ENCODE measurements at regions not wholly inside any gene's neighbourhood (a gene's known extent, or its start where the extent isn't known, plus 50 kb on each side); places are given as distances from the start of the nearest gene placed in this dataset.

DNA sequence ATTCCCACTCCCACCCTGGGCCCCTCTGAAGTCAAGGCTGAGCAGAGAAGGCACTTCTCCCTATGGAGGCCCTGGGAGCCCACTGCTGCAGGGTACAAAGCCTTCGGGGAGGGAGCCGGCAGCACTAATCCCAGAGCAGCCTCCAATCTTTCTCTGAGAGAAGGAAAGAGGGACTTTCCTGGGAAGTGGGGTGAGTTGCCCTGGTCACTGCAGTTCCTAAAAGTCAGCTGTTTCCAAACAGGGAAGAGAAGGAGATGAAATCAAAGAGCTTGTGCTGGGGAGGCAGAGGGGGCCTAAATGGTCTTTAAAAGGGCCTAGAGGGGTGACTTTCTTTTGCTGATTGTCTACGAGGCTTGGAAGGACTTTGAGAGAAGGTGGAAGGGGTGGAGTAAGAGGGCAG is 264.7 kb downstream of the TNS1 start:
- H3K4me2 ChIP-seq, result no peak overlapping the region
- no peak for TF ChIP-seq Cebpa-rat (IDR thresholded peaks at IDR 0.05)
- H3K36me3 ChIP-seq, result no peaks in the 10 kb centered on the region

DNA sequence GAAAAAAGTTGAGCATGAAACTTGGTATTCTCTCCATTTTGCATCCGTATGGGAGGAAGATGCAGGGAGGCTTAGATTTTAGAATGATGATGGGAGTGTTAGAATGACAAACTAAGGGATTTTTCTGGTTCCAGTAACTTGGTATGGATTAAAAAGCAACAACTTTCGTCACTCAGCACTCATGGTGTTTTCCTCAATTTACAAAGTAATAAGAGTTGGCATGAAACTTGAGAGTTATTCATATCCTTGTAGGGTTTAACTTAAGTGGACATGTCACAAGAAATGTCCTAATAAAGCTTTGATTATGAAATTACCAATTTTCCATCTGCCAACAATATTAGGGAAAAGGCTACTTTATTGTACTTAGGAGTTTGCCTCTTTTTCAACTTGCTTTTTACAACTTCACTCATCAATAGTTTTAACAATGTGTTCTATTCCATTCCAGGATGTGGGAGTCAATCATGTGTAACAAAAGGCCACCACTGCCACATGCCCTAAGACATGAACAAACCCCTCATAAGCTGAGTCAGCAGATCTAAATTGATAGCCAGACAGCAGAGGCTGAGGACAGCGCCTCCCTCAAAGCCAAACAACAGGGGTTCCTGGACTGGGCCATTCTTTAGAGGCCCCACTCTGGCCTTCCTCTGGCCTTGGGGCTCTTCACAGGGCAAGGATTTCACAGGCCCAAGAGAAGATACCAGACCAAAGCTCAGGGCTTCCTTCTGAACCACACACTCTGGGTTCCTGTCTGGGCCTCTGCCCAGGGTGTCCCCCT is 265.8 kb downstream of the TNS1 start:
- H3K4me1 ChIP-seq, result peaks cover 11% of the 10 kb centered on the region
- H3K4me3 ChIP-seq, result no peak overlapping the region
- H3K27ac ChIP-seq, result no peak overlapping the region
- H3K27me3 ChIP-seq, result no peaks in the 10 kb centered on the region
- H3K9me3 ChIP-seq, result no peaks in the 10 kb centered on the region
- H3K4me2 ChIP-seq, result peak overlapping the region; percentile 51
- H3K36me3 ChIP-seq, result no peaks in the 10 kb centered on the region
- H3K9ac ChIP-seq, result no peak overlapping the region
- H4K20me1 ChIP-seq, result no peaks in the 10 kb centered on the region
- TF ChIP-seq Cebpa-rat (IDR thresholded peaks at IDR 0.05), result no peak

More for the DNA sequence above, 264.7 kb downstream of the TNS1 start:
- no peaks in the 10 kb centered on the region for H3K9me3 ChIP-seq
- H3K9ac ChIP-seq, result no peak overlapping the region
- H4K20me1 ChIP-seq, result no peaks in the 10 kb centered on the region
- no peak overlapping the region for H3K4me3 ChIP-seq
- H3K4me1 ChIP-seq, result peaks cover 20% of the 10 kb centered on the region
- H3K27ac ChIP-seq, result no peak overlapping the region
- no peaks in the 10 kb centered on the region for H3K27me3 ChIP-seq

DNA sequence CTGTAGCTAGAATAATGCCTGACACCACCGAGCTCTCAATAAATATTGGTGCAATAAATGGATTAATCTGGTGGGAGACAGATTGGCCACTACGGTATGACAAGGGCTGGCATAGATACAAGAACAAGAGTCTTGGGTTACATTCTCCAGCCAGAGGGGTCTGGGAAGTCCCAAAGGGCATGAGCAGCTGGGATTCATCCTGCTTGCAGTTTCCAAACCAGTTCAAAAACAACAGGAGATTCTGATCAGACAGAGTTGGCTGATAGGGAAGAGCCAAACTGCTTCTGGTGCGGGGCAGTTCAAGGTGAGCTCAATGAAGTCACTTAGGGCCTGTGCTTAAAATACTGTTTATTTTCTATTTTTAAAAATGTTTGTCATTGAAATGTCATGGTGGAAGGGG is 266.9 kb downstream of the TNS1 start:
- TF ChIP-seq Cebpa-rat (IDR thresholded peaks at IDR 0.05), result no peak
- H3K4me3 ChIP-seq, result no peak overlapping the region
- H3K9me3 ChIP-seq, result no peaks in the 10 kb centered on the region
- peaks cover 11% of the 10 kb centered on the region for H3K4me1 ChIP-seq
- H3K9ac ChIP-seq, result no peak overlapping the region
- no peaks in the 10 kb centered on the region for H3K36me3 ChIP-seq
- H4K20me1 ChIP-seq, result no peaks in the 10 kb centered on the region
- no peak overlapping the region for H3K4me2 ChIP-seq
- no peak overlapping the region for H3K27ac ChIP-seq
- no peaks in the 10 kb centered on the region for H3K27me3 ChIP-seq

DNA sequence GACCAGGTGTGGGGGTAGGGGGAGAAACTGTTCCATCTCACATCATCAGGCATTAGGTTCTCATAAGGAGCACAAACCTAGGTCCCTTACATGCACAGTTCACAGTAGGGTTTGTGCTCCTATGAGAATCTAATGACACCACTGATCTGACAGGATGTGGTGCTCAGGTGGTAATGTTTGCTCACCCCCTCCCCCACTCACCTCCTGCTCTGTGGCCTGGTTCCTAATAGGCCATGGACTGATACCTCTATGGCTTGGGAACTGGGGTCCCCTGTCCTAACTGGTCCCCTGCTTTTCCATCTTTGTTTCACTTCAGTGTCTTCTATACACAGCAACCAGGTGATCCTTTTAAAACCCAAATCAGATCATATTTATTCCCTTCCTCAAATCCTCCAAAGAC is 267.8 kb downstream of the TNS1 start:
- no peaks in the 10 kb centered on the region for H3K9me3 ChIP-seq
- H3K9ac ChIP-seq, result no peak overlapping the region
- TF ChIP-seq Cebpa-rat (IDR thresholded peaks at IDR 0.05), result no peak
- no peak overlapping the region for H3K27ac ChIP-seq
- H3K4me1 ChIP-seq, result peaks cover 11% of the 10 kb centered on the region
- no peak overlapping the region for H3K4me2 ChIP-seq
- no peak overlapping the region for H3K4me3 ChIP-seq
- no peaks in the 10 kb centered on the region for H4K20me1 ChIP-seq
- H3K27me3 ChIP-seq, result no peaks in the 10 kb centered on the region
- no peaks in the 10 kb centered on the region for H3K36me3 ChIP-seq

DNA sequence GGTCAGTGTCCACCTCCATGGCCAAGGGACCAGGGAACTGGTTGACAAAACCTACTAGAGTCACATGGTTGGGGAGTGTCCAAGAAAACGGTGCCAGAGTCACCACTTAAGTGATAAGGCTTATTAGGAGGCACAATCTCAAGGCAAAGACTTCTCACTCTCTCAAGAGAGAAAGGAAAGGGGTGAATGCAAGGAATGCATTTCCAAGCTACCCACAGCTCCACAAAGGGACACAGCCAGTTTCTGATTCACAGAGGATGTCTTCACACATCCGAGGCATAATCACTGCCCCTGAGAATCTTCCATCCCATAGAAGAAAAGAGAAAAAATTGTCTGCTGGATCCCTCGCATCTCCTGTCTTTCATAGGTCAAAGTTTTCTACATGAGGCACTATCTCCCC is 269.3 kb downstream of the TNS1 start:
- no peak for TF ChIP-seq Cebpa-rat (IDR thresholded peaks at IDR 0.05)
- H3K27ac ChIP-seq, result no peak overlapping the region
- H3K4me2 ChIP-seq, result no peak overlapping the region
- H3K4me1 ChIP-seq, result peaks cover 11% of the 10 kb centered on the region
- H3K36me3 ChIP-seq, result no peaks in the 10 kb centered on the region
- no peaks in the 10 kb centered on the region for H3K9me3 ChIP-seq
- no peak overlapping the region for H3K4me3 ChIP-seq
- H4K20me1 ChIP-seq, result no peaks in the 10 kb centered on the region
- no peak overlapping the region for H3K9ac ChIP-seq
- H3K27me3 ChIP-seq, result no peaks in the 10 kb centered on the region

GRCh38 chr2:217732992-217733391 is 269.8 kb downstream of the TNS1 start:
- Histone ChIP-seq H3K9me3 (no peaks in the 10 kb centered on the region), H3K36me3 (no peaks in the 10 kb centered on the region), H3K4me1 (peaks cover 11% of the 10 kb centered on the region), H3K27me3 (no peaks in the 10 kb centered on the region), H3K27ac (no peak overlapping the region), H3K9ac (no peak overlapping the region), H3K4me2 (no peak overlapping the region), H3K4me3 (no peak overlapping the region), H4K20me1 (no peaks in the 10 kb centered on the region)
- no peak for TF ChIP-seq Cebpa-rat (IDR thresholded peaks at IDR 0.05)

DNA sequence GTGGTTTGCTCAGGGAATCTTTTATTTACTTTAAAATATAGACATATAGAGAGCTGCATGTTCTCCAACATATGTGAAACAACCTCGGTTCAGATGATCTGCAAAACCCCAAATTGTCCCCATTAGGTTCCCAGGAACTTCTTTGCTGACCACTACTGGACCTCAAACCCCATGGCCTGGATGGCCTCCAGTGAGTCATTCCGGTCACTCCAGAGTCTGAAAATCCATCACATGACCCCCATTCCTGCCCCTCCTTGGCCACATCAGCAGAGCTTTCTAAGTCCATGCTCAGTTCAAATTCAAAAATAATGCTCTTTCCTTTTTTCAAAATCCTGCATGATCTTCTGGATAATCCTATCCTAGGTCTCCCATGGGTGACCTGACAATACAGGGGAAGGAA is 271.0 kb downstream of the TNS1 start:
- Histone ChIP-seq H3K9me3 (no peaks in the 10 kb centered on the region), H3K36me3 (no peaks in the 10 kb centered on the region), H3K9ac (no peak overlapping the region), H3K27ac (no peak overlapping the region), H4K20me1 (no peaks in the 10 kb centered on the region), H3K4me3 (no peak overlapping the region), H3K27me3 (no peaks in the 10 kb centered on the region), H3K4me2 (no peak overlapping the region), H3K4me1 (peaks cover 4% of the 10 kb centered on the region)
- no peak for TF ChIP-seq Cebpa-rat (IDR thresholded peaks at IDR 0.05)

DNA sequence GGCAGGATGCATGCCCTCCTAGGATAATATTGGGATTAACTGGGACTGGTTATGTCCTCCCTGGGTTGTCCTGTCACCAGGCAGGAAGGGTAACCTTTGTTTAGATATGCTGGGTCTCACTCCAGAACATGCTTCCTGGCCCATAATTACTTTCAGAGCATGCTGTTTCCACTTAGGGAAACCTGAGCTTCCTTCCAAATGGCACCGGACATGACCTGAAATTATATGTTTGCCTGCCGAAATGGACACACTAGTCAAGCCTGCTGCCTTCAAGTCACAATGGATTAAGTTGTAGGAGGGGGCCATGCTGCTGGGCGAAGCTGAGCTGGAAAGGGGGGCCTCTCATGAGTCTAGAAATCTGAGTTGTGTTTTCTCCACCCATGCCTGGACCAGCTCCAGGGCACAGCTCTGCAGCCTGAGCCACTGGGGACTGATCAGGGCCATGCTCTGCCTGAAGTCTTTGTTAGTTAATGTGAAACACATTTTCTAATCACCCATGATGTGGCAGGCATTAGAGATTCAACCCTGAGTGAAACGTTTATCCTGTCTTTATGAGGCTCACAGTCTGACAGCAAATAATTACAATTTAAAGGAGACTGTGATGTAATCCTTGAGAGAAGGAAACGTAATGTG is 273.3 kb downstream of the TNS1 start:
- Histone ChIP-seq H3K9ac (no peak overlapping the region), H3K27ac (no peak overlapping the region)

DNA sequence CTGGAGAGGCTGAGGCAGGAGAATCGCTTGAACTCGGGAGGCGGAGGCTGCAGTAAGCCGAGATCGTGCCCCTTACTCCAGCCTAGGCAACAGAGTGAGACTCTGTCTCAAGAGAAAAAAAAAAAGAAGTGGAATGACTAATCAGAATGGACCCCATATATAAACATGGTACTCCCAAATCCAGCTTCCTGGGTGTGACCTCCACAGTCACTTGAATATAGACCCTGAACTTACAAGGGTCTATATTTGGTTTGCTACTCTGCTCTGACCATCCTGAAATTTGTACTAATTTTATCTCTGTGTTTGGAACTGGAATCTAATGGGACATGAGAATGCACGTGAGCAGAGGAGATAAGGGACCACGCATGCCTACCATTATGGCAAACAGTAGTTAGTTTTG is 275.0 kb downstream of the TNS1 start:
- H3K36me3 ChIP-seq, result no peaks in the 10 kb centered on the region
- no peak overlapping the region for H3K4me3 ChIP-seq
- no peak overlapping the region for H3K27ac ChIP-seq
- H3K9me3 ChIP-seq, result no peaks in the 10 kb centered on the region
- H3K4me2 ChIP-seq, result no peak overlapping the region
- H4K20me1 ChIP-seq, result no peaks in the 10 kb centered on the region
- no peak for TF ChIP-seq Cebpa-rat (IDR thresholded peaks at IDR 0.05)
- no peaks in the 10 kb centered on the region for H3K4me1 ChIP-seq
- H3K9ac ChIP-seq, result no peak overlapping the region
- H3K27me3 ChIP-seq, result no peaks in the 10 kb centered on the region

More for the DNA sequence above, 273.3 kb downstream of the TNS1 start:
- no peak for TF ChIP-seq Cebpa-rat (IDR thresholded peaks at IDR 0.05)
- Histone ChIP-seq H3K36me3 (no peaks in the 10 kb centered on the region), H3K4me3 (no peak overlapping the region), H3K27me3 (no peaks in the 10 kb centered on the region), H3K4me1 (no peaks in the 10 kb centered on the region), H3K9me3 (no peaks in the 10 kb centered on the region), H4K20me1 (no peaks in the 10 kb centered on the region), H3K4me2 (no peak overlapping the region)

DNA sequence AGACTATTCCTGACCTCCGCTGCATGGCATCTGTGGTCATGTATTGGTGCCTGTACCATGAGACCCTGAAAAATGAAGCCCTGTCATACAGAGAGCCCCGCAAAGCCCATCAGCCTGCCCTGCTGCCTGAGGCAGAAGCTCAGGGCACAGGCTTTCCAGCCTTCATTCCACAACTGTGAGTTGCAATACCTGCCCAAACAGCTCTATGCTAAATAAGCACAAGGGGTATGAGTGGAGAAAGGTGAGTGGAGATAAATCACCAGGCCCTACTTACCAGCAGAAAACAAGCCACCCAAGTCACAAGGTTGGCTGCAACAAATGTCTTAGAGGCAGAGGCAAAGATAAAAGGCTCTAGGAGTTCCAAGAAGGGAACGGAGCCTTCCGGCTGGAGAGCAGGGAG is 277.4 kb downstream of the TNS1 start:
- Histone ChIP-seq H3K27me3 (no peaks in the 10 kb centered on the region), H3K9ac (no peak overlapping the region), H3K27ac (no peak overlapping the region), H4K20me1 (no peaks in the 10 kb centered on the region), H3K36me3 (no peaks in the 10 kb centered on the region), H3K9me3 (peaks cover 10% of the 10 kb centered on the region), H3K4me1 (no peaks in the 10 kb centered on the region), H3K4me2 (no peak overlapping the region), H3K4me3 (no peak overlapping the region)
- no peak for TF ChIP-seq Cebpa-rat (IDR thresholded peaks at IDR 0.05)
